ENCODE measurements at regions not wholly inside any gene's neighbourhood (a gene's known extent, or its start where the extent isn't known, plus 50 kb on each side); places are given as distances from the start of the nearest gene placed in this dataset.

GRCh38 chr2:151156431-151156830, 105.2 kb downstream of the RBM43 start:
- DNase-seq (ENCODE audit: low spot score) = no peak

GRCh38 chr2:151153601-151154000, 108.1 kb downstream of the RBM43 start:
- no peak for DNase-seq (ENCODE audit: low spot score)

DNA sequence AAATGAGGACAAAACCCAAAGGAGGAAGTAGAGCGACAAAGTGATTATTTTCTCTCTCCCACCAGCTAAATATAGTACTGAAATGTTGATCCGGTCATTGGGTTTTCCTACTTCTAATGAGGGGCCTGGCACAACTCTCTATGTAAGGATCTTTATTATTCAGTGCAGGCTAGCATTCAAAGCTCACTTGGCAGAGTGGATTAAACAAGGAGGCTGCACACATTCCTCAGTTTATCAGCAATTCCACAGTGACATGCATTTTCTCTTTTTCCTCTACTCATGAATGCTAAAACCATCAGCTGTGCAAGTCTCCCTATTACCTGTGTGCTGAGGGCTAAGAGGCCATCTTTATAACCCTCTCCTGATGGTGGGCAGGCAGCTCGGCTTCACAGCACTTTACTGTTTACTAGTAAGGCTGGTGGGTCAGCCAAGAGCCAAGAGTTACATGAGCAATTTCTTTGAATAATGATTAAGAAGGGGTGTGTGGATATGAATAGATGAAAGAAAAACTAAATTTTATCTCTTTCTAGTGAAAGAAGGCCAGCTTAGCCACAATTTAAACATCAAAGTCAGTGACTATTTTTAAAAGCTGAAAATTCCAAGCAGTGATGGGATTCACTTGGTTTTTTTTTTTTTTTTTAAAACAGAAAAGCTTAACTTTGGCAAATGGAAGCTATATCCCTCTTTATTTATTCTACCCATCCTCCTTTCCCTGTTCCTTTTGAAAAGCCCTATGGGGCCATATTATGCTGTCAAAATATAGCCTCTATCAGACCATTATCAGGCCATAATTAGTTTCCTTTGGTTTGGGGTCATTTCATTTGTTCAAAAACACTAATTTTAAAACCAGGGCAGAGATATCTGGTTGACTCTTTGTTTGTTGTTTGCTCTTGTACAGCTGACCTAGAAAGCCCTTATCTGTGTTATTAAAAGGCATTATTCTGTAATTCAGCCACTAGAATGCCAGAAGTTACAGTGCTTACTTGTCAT, 111.0 kb downstream of the RBM43 start:
- no peak for DNase-seq (ENCODE audit: low spot score)

- no peak for DNase-seq (ENCODE audit: low spot score)
These were observed 123.2 kb downstream of the RBM43 start for GRCh38 chr2:151138507-151138906.

DNA sequence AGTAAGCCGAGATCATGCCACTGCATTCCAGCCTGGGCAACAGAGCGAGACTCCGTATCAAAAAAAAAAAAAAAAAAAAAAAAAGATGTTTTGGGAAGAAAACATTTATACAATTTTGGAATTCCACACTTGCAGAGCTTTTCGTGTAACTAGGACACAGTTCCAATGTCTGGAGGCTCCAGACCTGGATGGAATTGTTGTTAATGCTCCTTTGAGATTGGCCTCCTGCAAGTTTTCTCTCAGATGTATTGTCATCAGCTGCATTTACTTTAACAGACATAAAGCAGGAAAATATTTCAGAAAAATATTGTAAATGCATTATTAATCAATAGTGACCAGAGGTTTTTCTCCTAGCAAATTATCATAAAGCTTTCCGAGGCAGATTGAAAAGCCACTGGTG, 124.1 kb downstream of the RBM43 start:
- no peak for DNase-seq (ENCODE audit: low spot score)

DNA sequence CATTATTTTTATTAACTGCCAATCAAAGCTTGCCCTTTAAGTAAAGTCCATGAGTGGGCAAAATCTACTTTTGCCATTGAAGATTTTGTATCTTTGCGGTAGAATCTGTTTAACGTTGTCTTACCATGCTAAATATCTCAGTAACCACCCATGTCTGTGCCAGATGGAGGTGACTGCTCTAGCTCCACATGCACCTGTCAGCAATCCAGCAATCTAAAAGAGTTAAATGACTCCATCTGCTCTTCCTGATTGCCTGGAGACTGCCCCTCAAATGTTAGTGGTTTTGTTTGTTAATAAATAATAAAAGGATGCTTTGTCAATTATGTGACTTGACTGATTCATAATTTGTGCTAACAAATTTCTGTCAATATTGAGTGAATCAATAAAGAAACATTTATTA, 141.7 kb downstream of the RBM43 start:
- DNase-seq (ENCODE audit: low spot score) = no peak

- DNase-seq (ENCODE audit: low spot score) = no peak
These were observed 142.3 kb downstream of the RBM43 start for GRCh38 chr2:151119374-151119773.

GRCh38 chr2:151118269-151118668, 143.4 kb downstream of the RBM43 start:
- DNase-seq (ENCODE audit: low spot score) = no peak

GRCh38 chr2:151114874-151115273, 146.8 kb downstream of the RBM43 start:
- no peak for DNase-seq (ENCODE audit: low spot score)

GRCh38 chr2:151113318-151113717, 148.3 kb downstream of the RBM43 start:
- DNase-seq (ENCODE audit: low spot score) = no peak

- no peak for DNase-seq (ENCODE audit: low spot score)
These were observed 149.9 kb downstream of the RBM43 start for GRCh38 chr2:151111599-151112278.

GRCh38 chr2:151106805-151107506, 154.7 kb downstream of the RBM43 start:
- DNase-seq (ENCODE audit: low spot score) = no peak

DNA sequence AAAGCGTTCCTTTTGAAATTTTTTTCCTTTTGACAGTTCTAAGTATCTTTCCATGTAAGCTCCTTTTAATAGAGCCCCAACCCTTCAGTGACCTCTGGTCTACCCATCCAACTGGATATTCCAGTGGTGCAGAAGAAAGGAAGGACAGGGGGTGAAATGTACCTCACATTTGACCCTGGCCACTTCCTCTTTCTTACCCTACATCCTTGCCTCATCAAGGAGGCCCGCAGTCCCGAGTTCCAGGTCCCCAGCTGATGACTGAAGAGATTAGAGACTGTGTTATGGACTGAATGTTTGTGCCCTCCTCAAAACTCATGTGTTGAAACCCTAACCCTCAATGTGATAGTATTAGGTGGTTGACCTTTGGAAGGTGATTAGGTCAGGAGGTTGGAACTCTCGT, 158.1 kb downstream of the RBM43 start:
- no peak for DNase-seq (ENCODE audit: low spot score)

DNA sequence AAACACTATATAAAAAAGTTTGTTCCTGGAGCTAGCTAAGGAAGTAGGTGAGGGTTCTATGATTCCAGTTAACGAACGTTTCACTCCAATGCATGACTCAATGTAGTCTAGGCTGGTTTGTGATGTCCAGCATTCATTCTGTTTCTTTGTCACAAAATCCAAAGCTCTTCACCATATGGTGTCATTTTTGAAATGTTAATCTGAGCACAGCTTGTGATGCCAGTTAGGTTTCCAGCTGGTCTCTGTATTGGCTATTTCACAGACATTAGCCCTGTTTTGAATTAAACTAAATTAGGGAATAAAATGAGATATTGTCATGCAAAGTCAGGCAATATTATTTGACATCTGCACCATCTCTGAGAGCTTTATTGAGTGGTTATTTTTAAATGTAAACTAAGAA, 159.4 kb downstream of the RBM43 start:
- no peak for DNase-seq (ENCODE audit: low spot score)

GRCh38 chr2:151098841-151099240, 162.8 kb downstream of the RBM43 start:
- DNase-seq (ENCODE audit: low spot score) = no peak

DNA sequence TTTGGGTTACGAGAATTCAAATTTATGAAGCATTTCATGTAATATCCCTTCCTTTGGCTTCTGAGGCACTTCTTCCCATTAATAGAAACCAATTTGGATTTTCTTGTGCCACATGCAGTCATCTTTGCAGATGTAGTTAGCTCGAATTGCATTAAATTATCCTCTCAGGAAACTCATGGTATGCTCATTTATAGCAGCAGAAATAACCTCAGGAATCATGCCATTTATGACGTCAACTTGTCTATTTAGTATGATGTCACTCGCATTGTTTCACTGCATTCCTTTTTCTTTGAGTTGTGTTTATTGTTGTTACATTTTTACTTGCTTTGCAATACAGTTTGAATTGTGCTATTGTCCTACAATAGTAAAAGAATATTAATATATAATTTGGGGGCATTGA, 163.8 kb downstream of the RBM43 start:
- no peak for DNase-seq (ENCODE audit: low spot score)

- DNase-seq (ENCODE audit: low spot score) = no peak
These were observed 164.5 kb downstream of the RBM43 start for GRCh38 chr2:151097128-151097527.

DNA sequence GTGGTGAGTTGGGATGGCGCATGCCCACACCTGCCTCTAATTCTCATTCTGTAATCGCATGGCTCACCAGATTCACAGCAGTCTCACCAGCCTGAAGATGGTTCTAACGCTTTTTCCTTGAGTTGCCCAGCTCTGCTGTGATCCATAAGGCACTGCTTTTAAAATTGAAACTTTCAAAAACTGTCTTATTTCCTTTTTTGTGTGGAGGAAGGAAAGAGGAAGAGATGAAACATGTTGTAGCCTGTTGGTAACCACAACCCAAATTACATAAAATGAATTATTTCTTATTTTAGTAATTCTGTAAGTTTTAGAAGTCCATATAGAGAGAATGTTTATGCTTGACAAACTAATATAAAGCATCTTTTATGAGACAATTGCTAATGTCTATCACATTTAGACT, 165.4 kb downstream of the RBM43 start:
- no peak for DNase-seq (ENCODE audit: low spot score)

- DNase-seq (ENCODE audit: low spot score) = no peak
These were observed 166.2 kb downstream of the RBM43 start for GRCh38 chr2:151095463-151095862.

GRCh38 chr2:151091583-151091982, 170.1 kb downstream of the RBM43 start:
- DNase-seq (ENCODE audit: low spot score) = no peak

DNA sequence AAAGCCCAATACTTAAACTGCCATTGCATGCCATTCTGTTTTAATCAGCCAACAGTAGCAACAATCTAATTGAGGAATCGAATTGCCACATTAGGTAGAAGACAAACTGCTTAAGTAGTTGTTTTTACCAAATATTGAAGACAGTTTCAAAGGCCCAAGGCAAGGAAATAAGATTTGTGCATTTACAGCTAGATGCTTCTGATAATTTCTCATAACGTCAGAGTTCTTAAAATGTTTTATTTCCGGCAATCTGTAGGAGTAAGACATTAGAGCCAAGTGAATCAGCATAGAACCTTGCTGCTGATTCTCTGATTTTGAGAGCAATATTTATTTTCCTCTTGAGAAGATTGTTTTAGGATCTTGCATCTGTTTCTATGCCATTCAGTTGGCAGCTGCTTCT, 174.3 kb downstream of the RBM43 start:
- DNase-seq (ENCODE audit: low spot score) = peak; percentile 9

DNA sequence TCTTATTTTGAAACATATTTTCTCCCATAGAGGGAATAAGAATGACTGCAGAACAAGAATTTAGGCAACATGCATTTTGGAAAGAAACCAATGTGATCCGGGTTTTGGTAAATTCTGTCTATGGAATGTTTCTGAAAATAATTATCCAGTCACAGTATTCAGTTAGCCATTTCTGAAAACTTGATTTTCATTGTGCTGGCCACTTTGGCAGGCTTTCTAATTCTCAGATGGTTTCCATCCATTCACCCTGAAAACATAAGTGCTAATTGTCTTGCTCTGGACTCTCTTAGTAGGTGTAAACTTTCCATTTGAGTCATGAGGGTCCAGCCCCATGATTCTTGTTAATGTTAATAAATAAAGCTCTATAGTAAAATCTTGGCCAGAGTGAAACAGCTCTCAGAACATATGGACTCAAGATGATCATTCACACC, 176.5 kb downstream of the RBM43 start:
- DNase-seq (ENCODE audit: low spot score) = no peak

All from putamen (tissue), 1 donor.